ENCODE measurements at regions not wholly inside any gene's neighbourhood (a gene's known extent, or its start where the extent isn't known, plus 50 kb on each side); places are given as distances from the start of the nearest gene placed in this dataset.
A peak's percentile ranks its signal among the peaks of the same experiment; 100 is the strongest.

GRCh38 chr15:57872281-57873030 is 165.9 kb downstream of the POLR2M start:
- Mint-ChIP-seq H3K27me3 (peaks cover 82% of the 10 kb centered on the region), H3K4me3 (no peak overlapping the region), H3K36me3 (peaks cover 2% of the 10 kb centered on the region), H3K9me3 (peaks cover 8% of the 10 kb centered on the region), H3K27ac (no peak overlapping the region), H3K4me1 (peaks cover 14% of the 10 kb centered on the region)
- no peak for ATAC-seq (ENCODE audit: low read depth)
- POLR2A ChIA-PET, result no interaction called here
- DNase-seq, result no peak

GRCh38 chr15:57873564-57874209 is 167.2 kb downstream of the POLR2M start:
- Mint-ChIP-seq H3K36me3 (peaks cover 2% of the 10 kb centered on the region), H3K27ac (no peak overlapping the region), H3K9me3 (peaks cover 8% of the 10 kb centered on the region), H3K4me3 (no peak overlapping the region), H3K4me1 (peaks cover 2% of the 10 kb centered on the region), H3K27me3 (peaks cover 81% of the 10 kb centered on the region)
- POLR2A ChIA-PET, result no interaction called here
- ATAC-seq (ENCODE audit: low read depth), result no peak
- no peak for DNase-seq

- H3K4me1 Mint-ChIP-seq, result no peaks in the 10 kb centered on the region
- no peak overlapping the region for H3K27ac Mint-ChIP-seq
- POLR2A ChIA-PET, result no interaction called here
- H3K27me3 Mint-ChIP-seq, result peaks cover 79% of the 10 kb centered on the region
- DNase-seq (no peak), ATAC-seq (ENCODE audit: low read depth) (no peak)
- no peak overlapping the region for H3K4me3 Mint-ChIP-seq
- H3K9me3 Mint-ChIP-seq, result peaks cover 8% of the 10 kb centered on the region
- peaks cover 2% of the 10 kb centered on the region for H3K36me3 Mint-ChIP-seq
These were observed 168.8 kb downstream of the POLR2M start for GRCh38 chr15:57875347-57875746.

GRCh38 chr15:57878573-57878972 is 172.1 kb downstream of the POLR2M start:
- Mint-ChIP-seq H3K27me3 (peaks cover 54% of the 10 kb centered on the region), H3K4me3 (no peak overlapping the region), H3K4me1 (no peaks in the 10 kb centered on the region), H3K36me3 (peaks cover 2% of the 10 kb centered on the region), H3K9me3 (peaks cover 5% of the 10 kb centered on the region), H3K27ac (no peak overlapping the region)
- DNase-seq (no peak), ATAC-seq (ENCODE audit: low read depth) (no peak)
- POLR2A ChIA-PET, result no interaction called here

GRCh38 chr15:57881361-57881760 is 174.8 kb downstream of the POLR2M start:
- H3K4me3 Mint-ChIP-seq, result no peak overlapping the region
- no peak for ATAC-seq (ENCODE audit: low read depth)
- POLR2A ChIA-PET, result no interaction called here
- no peaks in the 10 kb centered on the region for H3K4me1 Mint-ChIP-seq
- H3K27me3 Mint-ChIP-seq, result peaks cover 49% of the 10 kb centered on the region
- DNase-seq, result no peak
- no peaks in the 10 kb centered on the region for H3K36me3 Mint-ChIP-seq
- no peaks in the 10 kb centered on the region for H3K9me3 Mint-ChIP-seq
- no peak overlapping the region for H3K27ac Mint-ChIP-seq

GRCh38 chr15:57881972-57882371 is 175.5 kb downstream of the POLR2M start:
- ATAC-seq (ENCODE audit: low read depth) (no peak), DNase-seq (no peak)
- Mint-ChIP-seq H3K27ac (no peak overlapping the region), H3K4me3 (no peak overlapping the region), H3K9me3 (no peaks in the 10 kb centered on the region), H3K4me1 (no peaks in the 10 kb centered on the region), H3K27me3 (peaks cover 52% of the 10 kb centered on the region), H3K36me3 (no peaks in the 10 kb centered on the region)
- POLR2A ChIA-PET, result no interaction called here

- no peak for ATAC-seq (ENCODE audit: low read depth)
- no peak overlapping the region for H3K4me3 Mint-ChIP-seq
- no peaks in the 10 kb centered on the region for H3K9me3 Mint-ChIP-seq
- H3K27ac Mint-ChIP-seq, result no peak overlapping the region
- H3K4me1 Mint-ChIP-seq, result no peaks in the 10 kb centered on the region
- POLR2A ChIA-PET, result no interaction called here
- H3K27me3 Mint-ChIP-seq, result peaks cover 41% of the 10 kb centered on the region
- DNase-seq, result no peak
- no peaks in the 10 kb centered on the region for H3K36me3 Mint-ChIP-seq
These were observed 177.2 kb downstream of the POLR2M start for GRCh38 chr15:57883701-57884100.

GRCh38 chr15:57884936-57885335 is 178.4 kb downstream of the POLR2M start:
- Mint-ChIP-seq H3K4me3 (no peak overlapping the region), H3K27me3 (peaks cover 35% of the 10 kb centered on the region), H3K36me3 (no peaks in the 10 kb centered on the region), H3K27ac (no peak overlapping the region), H3K9me3 (no peaks in the 10 kb centered on the region), H3K4me1 (no peaks in the 10 kb centered on the region)
- DNase-seq (no peak), ATAC-seq (ENCODE audit: low read depth) (no peak)
- POLR2A ChIA-PET, result no interaction called here

GRCh38 chr15:57885435-57885834 is 178.9 kb downstream of the POLR2M start:
- no peaks in the 10 kb centered on the region for H3K9me3 Mint-ChIP-seq
- no peak for DNase-seq
- H3K36me3 Mint-ChIP-seq, result no peaks in the 10 kb centered on the region
- POLR2A ChIA-PET, result no interaction called here
- H3K4me3 Mint-ChIP-seq, result no peak overlapping the region
- H3K27me3 Mint-ChIP-seq, result peaks cover 33% of the 10 kb centered on the region
- no peaks in the 10 kb centered on the region for H3K4me1 Mint-ChIP-seq
- no peak overlapping the region for H3K27ac Mint-ChIP-seq
- no peak for ATAC-seq (ENCODE audit: low read depth)

- DNase-seq, result no peak
- H3K27me3 Mint-ChIP-seq, result peaks cover 28% of the 10 kb centered on the region
- H3K27ac Mint-ChIP-seq, result no peak overlapping the region
- peaks cover 3% of the 10 kb centered on the region for H3K9me3 Mint-ChIP-seq
- POLR2A ChIA-PET, result no interaction called here
- H3K4me3 Mint-ChIP-seq, result no peak overlapping the region
- no peaks in the 10 kb centered on the region for H3K36me3 Mint-ChIP-seq
- ATAC-seq (ENCODE audit: low read depth), result no peak
- no peaks in the 10 kb centered on the region for H3K4me1 Mint-ChIP-seq
These were observed 177.7 kb downstream of the ALDH1A2 start for GRCh38 chr15:57887825-57888224.

- Mint-ChIP-seq H3K36me3 (no peaks in the 10 kb centered on the region), H3K27ac (no peak overlapping the region)
- POLR2A ChIA-PET, result no interaction called here
These were observed 175.2 kb downstream of the ALDH1A2 start for GRCh38 chr15:57890351-57890750.

GRCh38 chr15:57890878-57891277 is 174.6 kb downstream of the ALDH1A2 start:
- Mint-ChIP-seq H3K9me3 (peaks cover 4% of the 10 kb centered on the region), H3K27me3 (peaks cover 21% of the 10 kb centered on the region), H3K4me1 (no peaks in the 10 kb centered on the region), H3K36me3 (no peaks in the 10 kb centered on the region), H3K27ac (peak overlapping the region; percentile 0), H3K4me3 (no peak overlapping the region)
- ATAC-seq (ENCODE audit: low read depth), result no peak
- POLR2A ChIA-PET, result no interaction called here
- no peak for DNase-seq

More at GRCh38 chr15:57890351-57890750, 175.2 kb downstream of the ALDH1A2 start:
- no peak overlapping the region for H3K4me3 Mint-ChIP-seq
- ATAC-seq (ENCODE audit: low read depth) (no peak), DNase-seq (no peak)
- H3K9me3 Mint-ChIP-seq, result peaks cover 4% of the 10 kb centered on the region
- peaks cover 25% of the 10 kb centered on the region for H3K27me3 Mint-ChIP-seq
- H3K4me1 Mint-ChIP-seq, result no peaks in the 10 kb centered on the region

GRCh38 chr15:57892181-57892580 is 173.3 kb downstream of the ALDH1A2 start:
- peaks cover 4% of the 10 kb centered on the region for H3K9me3 Mint-ChIP-seq
- no peak overlapping the region for H3K27ac Mint-ChIP-seq
- POLR2A ChIA-PET, result no interaction called here
- H3K27me3 Mint-ChIP-seq, result peaks cover 13% of the 10 kb centered on the region
- H3K4me3 Mint-ChIP-seq, result no peak overlapping the region
- no peak for DNase-seq
- H3K4me1 Mint-ChIP-seq, result no peaks in the 10 kb centered on the region
- ATAC-seq (ENCODE audit: low read depth), result no peak
- H3K36me3 Mint-ChIP-seq, result no peaks in the 10 kb centered on the region

GRCh38 chr15:57893040-57893439 is 172.5 kb downstream of the ALDH1A2 start:
- H3K36me3 Mint-ChIP-seq, result no peaks in the 10 kb centered on the region
- no peak for DNase-seq
- H3K27ac Mint-ChIP-seq, result no peak overlapping the region
- H3K4me3 Mint-ChIP-seq, result no peak overlapping the region
- ATAC-seq (ENCODE audit: low read depth), result no peak
- peaks cover 11% of the 10 kb centered on the region for H3K27me3 Mint-ChIP-seq
- peaks cover 4% of the 10 kb centered on the region for H3K9me3 Mint-ChIP-seq
- H3K4me1 Mint-ChIP-seq, result no peaks in the 10 kb centered on the region
- POLR2A ChIA-PET, result no interaction called here
